HFFc6 (cell line): ENCODE measurements at regions not wholly inside any gene's neighbourhood (a gene's known extent, or its start where the extent isn't known, plus 50 kb on each side); places are given as distances from the start of the nearest gene placed in this dataset.

Experiments
- DNase-seq: peaks from one replicate; pipeline ENCODE4 v3.0.0-alpha.2; 2018
- H3K27ac Mint-ChIP-seq: 2 replicates; pipeline ENCODE4 v1.8.0; 2020; ENCODE audit warnings: mild to moderate bottlenecking, mixed read lengths
- H3K27me3 Mint-ChIP-seq: 2 replicates; pipeline ENCODE4 v1.8.0; 2021; ENCODE audit warnings: mild to moderate bottlenecking, moderate library complexity, mixed read lengths; ENCODE audit not compliant: insufficient read depth
- H3K36me3 Mint-ChIP-seq: 2 replicates; pipeline ENCODE4 v1.8.0; 2021; ENCODE audit warnings: low read depth, mixed read lengths
- H3K4me1 Mint-ChIP-seq: 2 replicates; pipeline ENCODE4 v1.8.0; 2020; ENCODE audit warnings: low read depth, mixed read lengths
- H3K4me3 Mint-ChIP-seq: 2 replicates; pipeline ENCODE4 v1.8.0; 2020; ENCODE audit warnings: mild to moderate bottlenecking, moderate library complexity, mixed read lengths
- H3K9me3 Mint-ChIP-seq: 2 replicates; pipeline ENCODE4 v1.8.0; 2020; ENCODE audit warnings: mild to moderate bottlenecking, mixed read lengths
- TF ChIP-seq, protein P1 (sequence below): fragments of 200-600 bp; sonication (generic); IDR thresholded peaks from 2 replicates; pipeline ENCODE4 v1.5.0; 2021; ENCODE audit warnings: antibody characterized with exemption, mild to moderate bottlenecking

DNA sequence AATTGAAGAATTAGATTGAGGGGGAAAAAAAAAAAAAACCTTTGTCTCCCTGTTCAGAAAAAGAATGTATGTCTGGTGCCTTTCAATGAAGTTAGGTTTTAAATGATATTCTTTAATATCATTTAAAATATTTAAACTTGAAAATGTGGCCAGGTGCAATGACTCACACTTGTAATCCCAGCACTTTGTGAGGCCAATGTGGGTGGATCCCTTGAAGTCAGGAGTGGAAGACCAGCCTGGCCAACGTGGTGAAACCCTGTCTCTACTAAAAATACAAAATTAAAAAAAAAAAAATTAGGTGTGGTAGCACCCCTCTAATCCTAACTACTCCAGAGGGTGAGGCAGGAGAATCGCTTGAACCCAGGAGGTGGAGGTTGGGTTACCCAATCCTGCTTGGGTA is 111.1 kb upstream of the RASA1 start:
- Mint-ChIP-seq H3K27me3 (no peaks in the 10 kb centered on the region), H3K4me3 (no peak overlapping the region), H3K36me3 (peaks cover 4% of the 10 kb centered on the region; the same call in 1 of the 2 replicates), H3K27ac (no peak overlapping the region), H3K9me3 (no peaks in the 10 kb centered on the region), H3K4me1 (peaks cover 40% of the 10 kb centered on the region)
- TF ChIP-seq, protein P1, sequence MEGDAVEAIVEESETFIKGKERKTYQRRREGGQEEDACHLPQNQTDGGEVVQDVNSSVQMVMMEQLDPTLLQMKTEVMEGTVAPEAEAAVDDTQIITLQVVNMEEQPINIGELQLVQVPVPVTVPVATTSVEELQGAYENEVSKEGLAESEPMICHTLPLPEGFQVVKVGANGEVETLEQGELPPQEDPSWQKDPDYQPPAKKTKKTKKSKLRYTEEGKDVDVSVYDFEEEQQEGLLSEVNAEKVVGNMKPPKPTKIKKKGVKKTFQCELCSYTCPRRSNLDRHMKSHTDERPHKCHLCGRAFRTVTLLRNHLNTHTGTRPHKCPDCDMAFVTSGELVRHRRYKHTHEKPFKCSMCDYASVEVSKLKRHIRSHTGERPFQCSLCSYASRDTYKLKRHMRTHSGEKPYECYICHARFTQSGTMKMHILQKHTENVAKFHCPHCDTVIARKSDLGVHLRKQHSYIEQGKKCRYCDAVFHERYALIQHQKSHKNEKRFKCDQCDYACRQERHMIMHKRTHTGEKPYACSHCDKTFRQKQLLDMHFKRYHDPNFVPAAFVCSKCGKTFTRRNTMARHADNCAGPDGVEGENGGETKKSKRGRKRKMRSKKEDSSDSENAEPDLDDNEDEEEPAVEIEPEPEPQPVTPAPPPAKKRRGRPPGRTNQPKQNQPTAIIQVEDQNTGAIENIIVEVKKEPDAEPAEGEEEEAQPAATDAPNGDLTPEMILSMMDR, result no peak
- no peak for DNase-seq

DNA sequence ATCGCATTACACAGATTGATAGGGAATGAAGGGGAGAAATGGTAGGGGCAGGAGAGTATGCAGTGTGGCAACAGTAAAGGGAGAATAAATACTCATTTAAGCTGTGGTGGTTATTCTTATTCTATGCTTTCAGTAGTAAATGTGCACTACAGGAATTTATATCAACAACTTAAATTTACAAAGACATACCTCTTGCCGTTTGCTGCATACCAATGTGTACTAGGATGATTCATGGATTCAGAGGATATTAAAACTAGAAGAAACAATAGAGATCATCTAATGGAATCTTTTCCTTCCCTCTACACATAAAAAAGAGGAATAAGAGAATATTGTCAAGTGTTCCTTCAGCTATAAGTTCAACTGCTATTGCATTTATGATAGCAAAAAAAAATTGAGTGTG is 103.3 kb upstream of the RASA1 start:
- no peaks in the 10 kb centered on the region for H3K36me3 Mint-ChIP-seq
- DNase-seq, result no peak
- H3K27me3 Mint-ChIP-seq, result peaks cover 1% of the 10 kb centered on the region; the same call in 1 of the 2 replicates
- TF ChIP-seq, protein P1, result no peak
- H3K4me1 Mint-ChIP-seq, result peaks cover 25% of the 10 kb centered on the region
- H3K9me3 Mint-ChIP-seq, result no peaks in the 10 kb centered on the region
- H3K27ac Mint-ChIP-seq, result no peak overlapping the region
- no peak overlapping the region for H3K4me3 Mint-ChIP-seq

DNA sequence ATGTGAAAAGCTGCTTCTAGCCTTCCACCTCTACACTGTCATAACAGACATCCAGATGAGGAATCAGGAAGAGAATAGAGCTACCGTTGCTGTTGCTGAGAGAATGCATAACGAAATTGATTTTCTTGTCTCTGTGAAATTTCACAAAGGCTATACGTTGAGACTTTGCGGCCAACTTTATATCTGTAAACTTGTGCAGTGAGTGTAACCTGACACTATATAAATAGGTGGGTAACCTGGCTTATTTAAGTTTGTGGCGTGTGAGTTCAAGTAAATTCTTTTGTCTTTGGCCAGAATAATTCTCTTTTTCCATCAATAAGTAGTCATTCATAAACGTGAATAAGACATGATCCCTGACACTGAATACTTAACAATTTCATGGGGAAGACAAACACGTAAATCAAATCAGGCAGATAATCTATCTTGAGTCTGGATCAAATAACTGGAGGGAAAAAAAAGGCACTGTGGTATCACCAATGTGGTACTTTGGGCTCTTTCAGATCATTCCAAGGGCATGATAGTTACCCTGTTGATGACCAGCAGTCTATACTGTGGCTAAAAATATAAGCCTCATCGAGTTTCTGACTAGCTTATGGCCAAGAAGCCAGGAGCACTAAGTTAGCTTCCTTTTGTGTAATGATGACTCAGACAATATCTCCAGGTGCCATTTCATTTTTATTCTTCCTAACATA is 98.2 kb upstream of the RASA1 start:
- DNase-seq, result peak; percentile 27
- TF ChIP-seq, protein P1, result no peak
- no peaks in the 10 kb centered on the region for H3K9me3 Mint-ChIP-seq
- peak overlapping the region; percentile 30 for H3K27ac Mint-ChIP-seq
- H3K4me1 Mint-ChIP-seq, result peaks cover 27% of the 10 kb centered on the region
- no peaks in the 10 kb centered on the region for H3K27me3 Mint-ChIP-seq
- peak overlapping the region; percentile 23 for H3K4me3 Mint-ChIP-seq
- H3K36me3 Mint-ChIP-seq, result no peaks in the 10 kb centered on the region

DNA sequence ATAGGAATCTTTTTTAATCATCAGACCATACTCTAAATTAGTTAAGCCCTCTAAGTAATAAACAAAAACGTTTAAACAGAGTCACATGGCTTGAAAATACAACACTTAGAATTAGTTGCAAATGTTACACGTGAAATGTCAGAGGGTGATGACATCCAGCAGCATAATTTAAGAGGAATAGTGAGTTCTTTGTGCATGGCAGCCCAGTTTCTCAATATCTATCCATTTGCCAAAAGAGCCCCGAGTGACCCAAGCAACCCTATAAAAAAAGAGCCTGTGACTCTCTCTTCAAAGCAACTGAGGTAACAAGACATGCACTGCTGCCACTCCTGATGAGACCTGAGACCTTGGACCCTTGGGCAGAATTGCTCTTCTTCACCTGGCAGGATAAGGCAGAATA is 96.9 kb upstream of the RASA1 start:
- TF ChIP-seq, protein P1, result no peak
- Mint-ChIP-seq H3K4me1 (peaks cover 19% of the 10 kb centered on the region), H3K27ac (no peak overlapping the region), H3K9me3 (no peaks in the 10 kb centered on the region), H3K27me3 (no peaks in the 10 kb centered on the region), H3K4me3 (no peak overlapping the region), H3K36me3 (no peaks in the 10 kb centered on the region)
- no peak for DNase-seq

DNA sequence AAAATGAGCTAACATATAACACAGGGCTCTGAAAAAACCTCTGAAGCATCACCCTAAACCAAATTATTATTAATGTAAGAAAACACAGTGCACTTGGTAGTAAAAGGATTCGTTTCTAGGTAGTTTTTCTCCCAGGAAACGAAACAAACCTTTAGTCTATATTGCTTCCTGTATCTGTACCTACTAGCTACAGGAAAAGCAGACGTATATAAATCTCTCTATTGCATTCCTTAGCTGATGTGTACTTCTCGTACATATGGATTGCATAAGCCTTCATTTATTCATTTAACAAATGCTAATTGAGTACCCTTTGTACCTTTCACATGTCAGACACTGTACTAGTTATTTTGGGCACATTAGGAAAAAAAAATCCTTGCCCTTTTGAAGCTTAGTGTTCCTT is 85.0 kb upstream of the RASA1 start:
- Mint-ChIP-seq H3K4me1 (peaks cover 19% of the 10 kb centered on the region), H3K27ac (no peak overlapping the region), H3K9me3 (no peaks in the 10 kb centered on the region), H3K27me3 (no peaks in the 10 kb centered on the region), H3K36me3 (no peaks in the 10 kb centered on the region), H3K4me3 (peak overlapping the region; percentile 3; the same call in 1 of the 2 replicates)
- DNase-seq, result no peak
- TF ChIP-seq, protein P1, result no peak
